ENCODE measurements at regions not wholly inside any gene's neighbourhood (a gene's known extent, or its start where the extent isn't known, plus 50 kb on each side); places are given as distances from the start of the nearest gene placed in this dataset.

DNA sequence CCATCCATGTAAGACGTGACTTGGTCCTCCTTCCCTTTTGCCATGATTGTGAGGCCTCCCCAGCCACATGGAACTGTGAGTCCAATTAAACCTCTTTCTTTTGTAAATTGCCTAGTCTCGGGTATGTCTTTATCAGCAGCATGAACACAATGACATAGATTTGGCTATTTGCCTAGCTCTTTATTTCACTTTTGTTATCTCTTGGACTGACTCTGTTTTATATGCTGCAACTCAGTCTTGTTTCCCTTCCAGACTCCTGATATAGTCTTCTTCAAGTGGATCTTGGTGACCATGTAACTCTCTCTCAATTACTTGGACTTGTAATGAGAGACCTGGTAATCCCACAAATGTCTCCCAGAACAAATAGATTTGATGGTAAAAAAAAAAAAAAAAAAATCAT is 627.6 kb downstream of the CCDC85A start:
- TF ChIP-seq, protein P1, sequence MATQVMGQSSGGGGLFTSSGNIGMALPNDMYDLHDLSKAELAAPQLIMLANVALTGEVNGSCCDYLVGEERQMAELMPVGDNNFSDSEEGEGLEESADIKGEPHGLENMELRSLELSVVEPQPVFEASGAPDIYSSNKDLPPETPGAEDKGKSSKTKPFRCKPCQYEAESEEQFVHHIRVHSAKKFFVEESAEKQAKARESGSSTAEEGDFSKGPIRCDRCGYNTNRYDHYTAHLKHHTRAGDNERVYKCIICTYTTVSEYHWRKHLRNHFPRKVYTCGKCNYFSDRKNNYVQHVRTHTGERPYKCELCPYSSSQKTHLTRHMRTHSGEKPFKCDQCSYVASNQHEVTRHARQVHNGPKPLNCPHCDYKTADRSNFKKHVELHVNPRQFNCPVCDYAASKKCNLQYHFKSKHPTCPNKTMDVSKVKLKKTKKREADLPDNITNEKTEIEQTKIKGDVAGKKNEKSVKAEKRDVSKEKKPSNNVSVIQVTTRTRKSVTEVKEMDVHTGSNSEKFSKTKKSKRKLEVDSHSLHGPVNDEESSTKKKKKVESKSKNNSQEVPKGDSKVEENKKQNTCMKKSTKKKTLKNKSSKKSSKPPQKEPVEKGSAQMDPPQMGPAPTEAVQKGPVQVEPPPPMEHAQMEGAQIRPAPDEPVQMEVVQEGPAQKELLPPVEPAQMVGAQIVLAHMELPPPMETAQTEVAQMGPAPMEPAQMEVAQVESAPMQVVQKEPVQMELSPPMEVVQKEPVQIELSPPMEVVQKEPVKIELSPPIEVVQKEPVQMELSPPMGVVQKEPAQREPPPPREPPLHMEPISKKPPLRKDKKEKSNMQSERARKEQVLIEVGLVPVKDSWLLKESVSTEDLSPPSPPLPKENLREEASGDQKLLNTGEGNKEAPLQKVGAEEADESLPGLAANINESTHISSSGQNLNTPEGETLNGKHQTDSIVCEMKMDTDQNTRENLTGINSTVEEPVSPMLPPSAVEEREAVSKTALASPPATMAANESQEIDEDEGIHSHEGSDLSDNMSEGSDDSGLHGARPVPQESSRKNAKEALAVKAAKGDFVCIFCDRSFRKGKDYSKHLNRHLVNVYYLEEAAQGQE (IDR thresholded peaks at IDR 0.05; ENCODE audit: insufficient read depth in 1 of 2, low read depth in 2 of 2, low read length in 1 of 2) = no peak
- no peak for TF ChIP-seq POLR2AphosphoS5 (IDR thresholded peaks at IDR 0.05; ENCODE audit: low read depth, low read length)
- TF ChIP-seq, protein P2, sequence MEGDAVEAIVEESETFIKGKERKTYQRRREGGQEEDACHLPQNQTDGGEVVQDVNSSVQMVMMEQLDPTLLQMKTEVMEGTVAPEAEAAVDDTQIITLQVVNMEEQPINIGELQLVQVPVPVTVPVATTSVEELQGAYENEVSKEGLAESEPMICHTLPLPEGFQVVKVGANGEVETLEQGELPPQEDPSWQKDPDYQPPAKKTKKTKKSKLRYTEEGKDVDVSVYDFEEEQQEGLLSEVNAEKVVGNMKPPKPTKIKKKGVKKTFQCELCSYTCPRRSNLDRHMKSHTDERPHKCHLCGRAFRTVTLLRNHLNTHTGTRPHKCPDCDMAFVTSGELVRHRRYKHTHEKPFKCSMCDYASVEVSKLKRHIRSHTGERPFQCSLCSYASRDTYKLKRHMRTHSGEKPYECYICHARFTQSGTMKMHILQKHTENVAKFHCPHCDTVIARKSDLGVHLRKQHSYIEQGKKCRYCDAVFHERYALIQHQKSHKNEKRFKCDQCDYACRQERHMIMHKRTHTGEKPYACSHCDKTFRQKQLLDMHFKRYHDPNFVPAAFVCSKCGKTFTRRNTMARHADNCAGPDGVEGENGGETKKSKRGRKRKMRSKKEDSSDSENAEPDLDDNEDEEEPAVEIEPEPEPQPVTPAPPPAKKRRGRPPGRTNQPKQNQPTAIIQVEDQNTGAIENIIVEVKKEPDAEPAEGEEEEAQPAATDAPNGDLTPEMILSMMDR (IDR thresholded peaks at IDR 0.05) = no peak

Measured in Panc1 (cell line).